ENCODE measurements at regions not wholly inside any gene's neighbourhood (a gene's known extent, or its start where the extent isn't known, plus 50 kb on each side); places are given as distances from the start of the nearest gene placed in this dataset.
"Not testable (repeated sequence)": the region's sequence is repeated elsewhere in the genome, so short reads cannot be mapped to it uniquely, and the experiment has no call there.

DNA sequence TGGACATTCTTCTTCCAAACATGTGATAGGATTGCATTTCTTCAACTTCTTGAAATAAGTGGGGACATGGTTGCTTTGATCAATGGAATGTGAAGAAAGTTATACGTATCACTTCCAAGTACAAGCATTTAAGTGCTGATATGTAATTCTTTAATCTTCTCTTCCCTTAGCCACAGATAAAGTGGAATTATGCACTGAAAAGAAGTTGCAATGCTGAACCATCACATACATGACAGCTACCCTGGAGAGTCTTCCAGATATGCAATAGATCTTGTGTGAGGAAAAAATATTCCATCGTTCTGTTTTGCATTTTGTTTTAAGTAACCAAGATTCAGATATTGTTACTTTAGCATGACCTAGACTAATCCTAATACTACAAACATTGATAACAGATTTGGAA is 674.3 kb downstream of the NSUN3 start:
- no peak for DNase-seq

- DNase-seq = no peak
These were observed 676.6 kb downstream of the NSUN3 start for GRCh38 chr3:94739420-94739819.

DNA sequence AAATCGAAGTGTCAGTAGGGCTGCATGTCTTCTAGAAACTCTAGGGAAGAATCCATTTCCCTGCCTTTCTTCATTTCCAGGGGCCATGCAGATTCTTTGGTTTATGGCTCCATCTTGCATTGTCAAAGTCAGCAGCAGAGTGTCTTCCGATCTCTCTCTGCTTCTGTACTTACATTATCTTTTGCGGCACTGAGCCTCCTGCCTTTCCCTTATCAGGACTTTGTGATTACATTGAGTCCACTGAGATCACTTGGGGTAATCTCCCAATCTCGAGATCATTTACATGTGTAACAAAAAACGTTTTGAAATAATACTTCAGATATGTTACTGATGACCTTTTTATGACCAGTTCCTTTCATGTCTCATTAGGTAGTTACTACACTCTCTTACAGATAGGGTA is 695.9 kb downstream of the NSUN3 start:
- no peak for DNase-seq

DNA sequence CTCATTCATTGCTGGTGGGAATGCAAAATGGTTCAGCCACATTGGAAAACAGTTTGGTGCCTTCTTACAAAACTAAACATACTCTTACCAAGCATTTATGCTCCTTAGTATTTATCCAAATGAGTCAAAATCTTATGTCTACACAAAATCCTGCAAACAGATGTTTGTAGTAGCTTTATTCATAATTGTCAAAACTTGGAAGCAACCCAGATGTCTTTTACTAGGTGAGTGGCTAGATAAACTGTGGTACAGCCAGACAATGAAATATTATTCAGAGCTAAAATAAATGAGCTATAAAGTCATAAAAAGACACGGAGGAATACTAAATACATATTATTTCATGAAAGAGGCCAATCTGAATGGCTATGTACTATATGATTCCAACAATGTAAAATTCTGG is 709.5 kb downstream of the NSUN3 start:
- no peak for DNase-seq

GRCh38 chr3:94775746-94776145 is 712.9 kb downstream of the NSUN3 start:
- no peak for DNase-seq

GRCh38 chr3:94776401-94776915 is 713.6 kb downstream of the NSUN3 start:
- no peak for DNase-seq

GRCh38 chr3:94778289-94778688 is 715.4 kb downstream of the NSUN3 start:
- no peak for DNase-seq

DNA sequence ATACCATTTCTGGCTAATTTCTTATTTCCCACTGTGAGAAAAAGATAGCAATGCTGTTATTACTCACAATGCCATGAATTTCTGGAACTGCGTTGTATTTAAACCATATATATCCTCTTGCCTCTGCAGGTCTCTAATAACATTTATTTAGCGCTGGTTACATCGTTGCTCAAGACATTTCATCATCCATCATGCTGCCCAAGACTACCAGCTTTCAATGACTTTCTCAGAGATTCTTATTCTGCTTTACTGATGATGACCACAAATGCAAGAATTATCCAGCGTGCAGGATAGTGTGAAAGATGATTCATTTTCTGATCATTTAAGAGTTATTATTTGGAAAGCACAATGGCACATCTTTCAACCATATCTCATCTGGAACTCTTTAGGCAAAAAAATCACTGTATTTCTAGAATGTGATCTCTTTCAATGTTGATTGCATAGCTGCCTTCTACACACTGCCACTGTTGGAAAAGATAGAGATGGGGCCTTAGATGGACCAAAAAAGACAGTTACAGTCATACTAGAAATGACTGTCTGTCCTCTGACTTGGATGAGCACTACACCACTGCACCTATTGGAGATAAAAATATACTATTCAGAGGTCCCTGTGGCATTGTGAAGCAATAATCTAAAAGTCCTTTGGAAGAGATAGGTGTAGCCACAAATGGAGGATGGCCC is 716.1 kb downstream of the NSUN3 start:
- no peak for DNase-seq

- no peak for DNase-seq
These were observed 716.8 kb downstream of the NSUN3 start for GRCh38 chr3:94779699-94780098.

- DNase-seq = no peak
These were observed 721.4 kb downstream of the NSUN3 start for GRCh38 chr3:94784274-94784673.

DNA sequence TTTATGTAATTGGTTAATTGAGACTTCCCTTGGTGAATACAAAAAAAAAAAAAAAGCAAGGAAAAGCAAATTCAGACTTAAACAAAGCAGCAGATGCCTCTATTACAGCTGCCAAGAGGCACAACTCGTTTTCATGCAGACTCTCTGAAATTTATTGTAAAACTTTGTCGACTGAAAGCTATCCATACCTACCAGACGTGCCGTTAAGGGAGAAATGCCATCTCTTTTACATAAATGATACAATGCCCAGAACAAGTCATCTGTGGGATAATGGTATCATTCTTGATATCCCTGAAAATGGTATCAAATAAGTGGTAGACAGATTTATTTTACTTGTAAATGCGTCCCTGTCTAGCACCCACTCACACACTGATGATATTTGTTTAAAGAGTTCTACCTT is 724.2 kb downstream of the NSUN3 start:
- no peak for DNase-seq

GRCh38 chr3:94787734-94788270 is 724.9 kb downstream of the NSUN3 start:
- no peak for DNase-seq

DNA sequence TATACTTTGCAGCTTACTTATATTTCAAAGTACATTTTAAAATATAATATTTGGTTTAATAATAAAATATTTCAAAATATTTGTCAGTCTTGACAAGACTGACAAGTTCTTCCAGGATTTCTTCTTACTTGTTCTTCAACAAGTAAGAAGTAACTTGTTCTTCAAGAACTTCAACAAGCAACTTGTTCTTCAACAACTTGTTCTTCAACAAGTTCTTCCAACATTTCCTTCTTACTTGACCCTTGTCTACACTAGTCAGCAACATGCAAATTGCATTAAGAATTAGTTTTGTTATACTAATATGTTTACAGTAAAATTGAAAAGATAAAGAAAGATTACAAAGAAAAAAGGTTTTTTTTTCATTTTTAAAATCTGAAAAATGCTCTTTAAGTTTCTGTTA is 731.7 kb downstream of the NSUN3 start:
- no peak for DNase-seq

DNA sequence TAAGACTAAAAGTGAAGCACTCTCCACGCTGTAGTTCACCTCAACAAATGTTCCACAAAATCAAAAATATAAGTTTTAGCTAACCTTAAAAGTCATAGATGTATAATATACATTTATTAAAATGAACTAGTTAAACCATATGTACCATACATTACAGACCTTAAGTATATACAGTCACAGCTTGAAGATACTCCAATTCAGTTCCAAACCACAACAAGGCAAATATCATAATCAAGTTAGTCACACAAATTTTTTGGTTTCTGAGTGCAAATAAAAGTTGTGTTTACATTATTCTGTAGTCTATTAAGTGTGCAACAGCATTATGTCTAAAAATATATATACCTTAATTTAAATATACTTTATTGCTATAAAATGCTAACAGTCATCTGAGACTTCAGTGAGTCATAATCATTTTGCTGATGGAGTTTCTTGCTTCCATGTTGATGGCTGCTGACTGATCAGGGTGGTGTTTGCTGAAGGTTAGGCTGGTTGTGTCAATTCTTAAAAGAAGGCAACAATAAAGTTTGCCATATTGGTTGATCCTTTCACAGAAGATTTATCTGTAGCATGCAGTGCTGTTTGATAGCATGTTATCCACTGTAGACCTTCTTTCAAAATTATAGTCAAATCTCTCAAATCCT is 736.7 kb downstream of the NSUN3 start:
- no peak for DNase-seq

DNA sequence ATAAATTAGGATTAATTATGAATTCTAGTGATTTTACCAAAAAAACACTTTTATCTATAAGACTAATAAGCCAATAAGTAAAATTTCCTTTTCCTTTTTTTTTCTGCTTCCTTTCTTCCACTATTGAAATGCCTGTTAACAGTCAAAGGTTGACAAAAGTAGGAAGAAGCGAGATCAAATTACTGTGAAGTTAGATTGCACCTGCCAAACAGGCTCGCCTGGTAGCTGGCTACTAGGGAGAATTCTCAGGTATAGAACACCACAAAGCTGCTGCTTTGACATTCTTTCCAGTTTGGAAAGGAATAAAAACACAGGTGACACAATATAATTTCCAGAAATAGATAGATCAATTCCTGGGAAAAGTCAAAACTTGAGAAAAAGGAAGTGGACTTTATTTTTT is 749.0 kb downstream of the NSUN3 start:
- no peak for DNase-seq

- no peak for DNase-seq
These were observed 758.4 kb downstream of the NSUN3 start for GRCh38 chr3:94821241-94821640.

DNA sequence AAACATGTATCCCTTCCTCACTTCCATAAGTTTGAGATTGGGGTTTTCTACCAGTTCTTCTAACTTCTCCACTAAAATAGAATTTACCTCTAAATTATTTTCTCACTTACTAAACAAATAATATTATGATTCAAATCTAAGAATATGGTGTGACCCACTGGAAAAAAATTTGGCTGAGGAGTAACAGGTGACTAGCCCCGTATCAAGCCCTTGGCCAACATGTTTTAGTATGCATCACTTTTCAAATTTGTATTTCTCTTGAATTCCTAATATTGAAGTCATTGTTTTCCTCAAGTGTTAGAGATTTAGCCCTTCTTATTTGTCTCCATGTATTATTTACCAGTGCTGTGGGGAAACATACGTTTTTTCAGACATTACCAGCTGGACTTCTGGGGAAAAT is 759.4 kb downstream of the NSUN3 start:
- no peak for DNase-seq

- DNase-seq = not testable (repeated sequence)
These were observed 783.4 kb downstream of the NSUN3 start for GRCh38 chr3:94846251-94846650.

GRCh38 chr3:94862703-94863102 is 799.8 kb downstream of the NSUN3 start:
- no peak for DNase-seq

- DNase-seq = no peak
These were observed 806.2 kb downstream of the NSUN3 start for GRCh38 chr3:94869059-94869547.

- no peak for DNase-seq
These were observed 810.9 kb downstream of the NSUN3 start for GRCh38 chr3:94873751-94874150.

GRCh38 chr3:94875149-94875548 is 812.3 kb downstream of the NSUN3 start:
- no peak for DNase-seq

GRCh38 chr3:94887065-94887464 is 824.2 kb downstream of the NSUN3 start:
- no peak for DNase-seq

GRCh38 chr3:94896994-94897393 is 834.1 kb downstream of the NSUN3 start:
- DNase-seq = no peak
